Sigmoid colon (tissue), 6 donors: ENCODE measurements at regions not wholly inside any gene's neighbourhood (a gene's known extent, or its start where the extent isn't known, plus 50 kb on each side); places are given as distances from the start of the nearest gene placed in this dataset.

Source experiments
- DNase-seq: peaks from one replicate; pipeline ENCODE4 v3.0.0-alpha.2; 2019
- H3K27ac ChIP-seq, 4 donors: fragments of 200-600 bp; sonication (generic); one replicate each; pipeline ENCODE4 v1.5.1; 2016 to 2019; ENCODE audit warnings: mild to moderate bottlenecking in 1 of 4
- H3K27me3 ChIP-seq, 3 donors: fragments of 200-600 bp; sonication (generic); one replicate each; pipeline ENCODE4 v1.5.1; 2019; ENCODE audit warnings: mild to moderate bottlenecking in 1 of 3
- H3K36me3 ChIP-seq, 4 donors: fragments of 200-600 bp; sonication (generic); one replicate each; pipeline ENCODE4 v1.5.1; 2016 to 2019
- H3K4me1 ChIP-seq, 4 donors: fragments of 200-600 bp; sonication (generic); one replicate each; pipeline ENCODE4 v1.5.1; 2017 to 2019
- H3K4me3 ChIP-seq, 4 donors: fragments of 200-600 bp; sonication (generic); one replicate each; pipeline ENCODE4 v1.5.1; 2017 to 2019; ENCODE audit warnings: mild to moderate bottlenecking in 2 of 4, moderate library complexity in 1 of 4
- H3K9me3 ChIP-seq, 4 donors: fragments of 200-600 bp in 3 of 4; sonication (generic) in 3 of 4; one replicate each; pipeline versions ENCODE4 v1.5.1 to v1.6.1; 2013 to 2019
- CTCF ChIP-seq, 4 experiments: fragments of 450-650 bp in 3 of 4; fragments of 200-600 bp in 1 of 4; IDR thresholded peaks; one replicate each; pipeline ENCODE4 v1.5.1; 2016 to 2019; ENCODE audit warnings: antibody characterized with exemption in 4 of 4, mild to moderate bottlenecking in 3 of 4, moderate library complexity in 2 of 4
- EP300 ChIP-seq, 4 donors: sonication (generic); formaldehyde crosslinking; IDR thresholded peaks; one replicate each; pipeline ENCODE4 v1.6.1; 2017; ENCODE audit warnings: antibody characterized with exemption in 4 of 4
- POLR2A ChIP-seq, 2 donors: fragments of 450-650 bp; IDR thresholded peaks; one replicate each; pipeline ENCODE4 v1.6.1; 2016; ENCODE audit warnings: antibody characterized with exemption in 2 of 2, mild to moderate bottlenecking in 2 of 2, moderate library complexity in 2 of 2
- POLR2AphosphoS5 ChIP-seq, 4 donors: sonication (generic); formaldehyde crosslinking; IDR thresholded peaks; one replicate each; pipeline ENCODE4 v1.6.1; 2017; ENCODE audit warnings: antibody characterized with exemption in 4 of 4
- WGBS, 2 donors: extraction: QIAGEN DNeasy Blood & Tissue Kit; methylation state at CpG; one replicate each; pipeline ENCODE4 v1.1.7; 2013; 5-methylcytosine and 5-hydroxymethylcytosine counted together
- intact Hi-C: fragments of 100-400 bp; cut with DNase I; formaldehyde crosslinking; loops from one replicate; pipeline ENCODE4 v1.15.1; 2023
- donor health status: healthy with polysubstance abuse.
- donor health status: healthy.

GRCh38 chr16:49964316-49964715 is 60.7 kb upstream of the CNEP1R1 start:
- TF ChIP-seq POLR2AphosphoS5 (IDR thresholded peaks at IDR 0.05), result no peak
- no peak for TF ChIP-seq EP300 (IDR thresholded peaks at IDR 0.05)
- no peak for TF ChIP-seq CTCF (IDR thresholded peaks at IDR 0.05)
- no peak for TF ChIP-seq POLR2A (IDR thresholded peaks at IDR 0.05)
- intact Hi-C loops, result no loop called here
- Histone ChIP-seq H3K9me3 (no peaks in the 10 kb centered on the region), H3K36me3 (no peaks in the 10 kb centered on the region), H3K4me3 (no peak overlapping the region), H3K4me1 (peaks cover 0 to 16% (median 9%) of the 10 kb centered on the region in 4 donors), H3K27me3 (peaks cover 0 to 31% (median 3%) of the 10 kb centered on the region in 3 donors), H3K27ac (peak overlapping the region in 1 of 4 donors; percentile 6)
- WGBS, 2 donors, result 83 to 93% methylated on average over 4 of the region's 4 CpGs
- DNase-seq, result no peak

- WGBS, 2 donors, result 77 to 85% methylated on average over 2 of the region's 2 CpGs
- DNase-seq, result no peak
- intact Hi-C loops, result no loop called here
These were observed 60.1 kb upstream of the CNEP1R1 start for GRCh38 chr16:49964973-49965372.

GRCh38 chr16:49967012-49967559 is 57.9 kb upstream of the CNEP1R1 start:
- H3K9me3 ChIP-seq, result peaks cover 0 to 2% (median 0%) of the 10 kb centered on the region in 4 donors
- intact Hi-C loops, result no loop called here
- no peak overlapping the region for H3K27ac ChIP-seq
- H3K36me3 ChIP-seq, result no peaks in the 10 kb centered on the region
- no peak overlapping the region for H3K4me3 ChIP-seq
- H3K27me3 ChIP-seq, result peaks cover 0 to 33% (median 3%) of the 10 kb centered on the region in 3 donors
- DNase-seq, result no peak
- H3K4me1 ChIP-seq, result peaks cover 0 to 6% (median 0%) of the 10 kb centered on the region in 4 donors
- WGBS, 2 donors, result 87 to 93% methylated on average over 6 of the region's 6 CpGs
- TF ChIP-seq POLR2A (IDR thresholded peaks at IDR 0.05), result no peak
- no peak for TF ChIP-seq EP300 (IDR thresholded peaks at IDR 0.05)
- TF ChIP-seq CTCF (IDR thresholded peaks at IDR 0.05), result no peak
- TF ChIP-seq POLR2AphosphoS5 (IDR thresholded peaks at IDR 0.05), result no peak

More at GRCh38 chr16:49964973-49965372, 60.1 kb upstream of the CNEP1R1 start:
- H3K36me3 ChIP-seq, result no peaks in the 10 kb centered on the region
- peaks cover 0 to 33% (median 3%) of the 10 kb centered on the region in 3 donors for H3K27me3 ChIP-seq
- no peaks in the 10 kb centered on the region for H3K9me3 ChIP-seq
- no peak overlapping the region for H3K27ac ChIP-seq
- peaks cover 0 to 19% (median 9%) of the 10 kb centered on the region in 4 donors for H3K4me1 ChIP-seq
- no peak overlapping the region for H3K4me3 ChIP-seq
- TF ChIP-seq POLR2AphosphoS5 (IDR thresholded peaks at IDR 0.05) (peak in 2 of 4 donors; percentile 30 to 42), EP300 (IDR thresholded peaks at IDR 0.05) (no peak)

GRCh38 chr16:49969091-49970030 is 55.7 kb upstream of the CNEP1R1 start:
- Histone ChIP-seq H3K4me1 (peaks cover 0 to 6% (median 0%) of the 10 kb centered on the region in 4 donors), H3K27me3 (peaks cover 0 to 33% (median 3%) of the 10 kb centered on the region in 3 donors), H3K27ac (no peak overlapping the region), H3K4me3 (no peak overlapping the region), H3K9me3 (peaks cover 0 to 2% (median 0%) of the 10 kb centered on the region in 4 donors), H3K36me3 (no peaks in the 10 kb centered on the region)
- no peak for DNase-seq
- 53 to 81% methylated on average over 24 of the region's 24 CpGs for WGBS, 2 donors
- intact Hi-C loops, result no loop called here
- TF ChIP-seq POLR2AphosphoS5 (IDR thresholded peaks at IDR 0.05), result no peak
- TF ChIP-seq CTCF (IDR thresholded peaks at IDR 0.05), result no peak

- DNase-seq, result no peak
- Histone ChIP-seq H3K27ac (no peak overlapping the region), H3K4me1 (peaks cover 0 to 6% (median 0%) of the 10 kb centered on the region in 4 donors), H3K36me3 (no peaks in the 10 kb centered on the region), H3K9me3 (peaks cover 0 to 2% (median 0%) of the 10 kb centered on the region in 4 donors), H3K4me3 (no peak overlapping the region), H3K27me3 (peaks cover 0 to 31% (median 3%) of the 10 kb centered on the region in 3 donors)
- intact Hi-C loops, result no loop called here
- TF ChIP-seq CTCF (IDR thresholded peaks at IDR 0.05) (no peak), POLR2AphosphoS5 (IDR thresholded peaks at IDR 0.05) (peak in 1 of 4 donors; percentile 23)
- 22 to 68% methylated on average over 8 of the region's 8 CpGs for WGBS, 2 donors
These were observed 54.1 kb upstream of the CNEP1R1 start for GRCh38 chr16:49970797-49971431.
